OCI-LY7 (cell line): ENCODE measurements at regions not wholly inside any gene's neighbourhood (a gene's known extent, or its start where the extent isn't known, plus 50 kb on each side); places are given as distances from the start of the nearest gene placed in this dataset.

ENCODE experiments used
- CTCF ChIP-seq: fragments of 200-600 bp; sonication (generic); conservative IDR thresholded peaks from 2 replicates; pipeline ENCODE4 v1.5.1; 2014; ENCODE audit warnings: mild to moderate bottlenecking, antibody characterized with exemption, low read length, moderate library complexity, mixed read lengths
- EZH2phosphoT487 ChIP-seq: fragments of 200-600 bp; sonication (generic); IDR thresholded peaks from 2 replicates; pipeline ENCODE4 v1.6.1; 2018; ENCODE audit warnings: low read depth, borderline replicate concordance, mild to moderate bottlenecking, mixed run types, antibody characterized with exemption, low read length, moderate library complexity, mixed read lengths

DNA sequence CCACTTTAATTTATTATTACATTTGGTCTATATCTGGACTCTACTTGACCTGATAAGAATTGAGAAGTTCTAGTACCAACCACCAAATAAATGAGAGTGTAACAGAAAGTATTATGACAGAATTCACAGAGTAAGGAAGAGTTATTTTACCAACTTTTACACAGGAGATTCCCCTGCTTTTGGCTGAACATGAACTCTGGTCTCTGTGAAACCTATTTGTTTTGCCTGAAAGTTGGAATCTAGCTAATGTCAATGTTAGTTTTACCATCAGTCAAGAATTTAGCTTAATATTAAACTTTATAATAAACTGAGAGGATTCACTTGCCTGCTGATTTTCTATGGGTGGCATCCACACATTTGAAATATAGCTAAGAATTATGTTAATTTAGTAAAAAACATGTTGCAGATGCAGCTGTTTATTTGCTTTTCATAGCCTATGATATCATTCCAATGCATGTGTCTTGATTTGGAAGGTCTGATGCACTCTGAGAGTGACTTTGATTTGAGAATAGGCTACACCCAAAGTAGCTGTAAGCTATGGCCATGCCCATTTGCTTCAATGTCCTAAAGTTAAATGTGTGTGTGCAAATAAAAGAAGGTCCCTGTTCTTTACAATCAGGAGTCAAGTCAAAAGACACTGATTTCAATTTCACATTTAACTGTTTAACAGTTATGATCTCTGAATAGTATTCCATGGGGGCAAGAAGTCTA, 150.9 kb upstream of the RASGEF1B start:
- no peak for TF ChIP-seq CTCF
- no peak for TF ChIP-seq EZH2phosphoT487
